SK-N-SH (cell line): ENCODE measurements at regions not wholly inside any gene's neighbourhood (a gene's known extent, or its start where the extent isn't known, plus 50 kb on each side); places are given as distances from the start of the nearest gene placed in this dataset.

Experiments used
- CTCF ChIA-PET: fragments of 300-600, 350-600 bp; formaldehyde crosslinking; extraction: SDS; loops from one replicate; lab custom pipeline; 2021; lab: Yijun Ruan, JAX
- POLR2A ChIA-PET: fragments of 350-600 bp; sonication (Branson Sonifier 250); formaldehyde crosslinking; extraction: SDS; loops from one replicate; lab custom pipeline; 2020; ENCODE audit warnings: antibody characterized with exemption, inconsistent platforms; lab: Yijun Ruan, JAX
- DNase-seq: peaks from one replicate; pipeline ENCODE4 v3.0.0; 2012
- H2AFZ ChIP-seq: fragments of 200-600 bp; sonication (generic); 2 replicates; pipeline ENCODE4 v1.8.1; 2016; ENCODE audit warnings: antibody characterized with exemption, mild to moderate bottlenecking, low read depth
- H3F3A ChIP-seq: fragments of 200-600 bp; sonication (generic); replicated peaks from 2 replicates; pipeline ENCODE3; 2016; ENCODE audit warnings: antibody characterized with exemption, mild to moderate bottlenecking; ENCODE audit not compliant: insufficient read depth
- H3K27ac ChIP-seq, 2 experiments: fragments of 200-500 bp in 1 of 2; fragments of 200-600 bp in 1 of 2; sonication (Bioruptor generic) in 1 of 2; sonication (generic), shearing (Covaris generic) in 1 of 2; 2 replicates each; pipeline versions ENCODE4 v1.5.1 to v1.6.1; 2014 to 2016; ENCODE audit warnings: low read depth in 2 of 2, inconsistent platforms in 1 of 2, low read length in 1 of 2, mild to moderate bottlenecking in 1 of 2, mixed read lengths in 1 of 2
- H3K27me3 ChIP-seq: fragments of 200-600 bp; sonication (generic), shearing (Covaris generic); 2 replicates; pipeline ENCODE4 v1.6.1; 2016; ENCODE audit warnings: mixed run types; ENCODE audit not compliant: insufficient read depth
- H3K36me3 ChIP-seq, 2 experiments: fragments of 200-500 bp in 1 of 2; fragments of 200-600 bp in 1 of 2; sonication (Bioruptor generic) in 1 of 2; sonication (generic) in 1 of 2; replicated peaks in 1 of 2; 2 replicates each; pipeline versions ENCODE3 to v1.5.1; 2014 to 2016; ENCODE audit warnings: low read length in 1 of 2, mild to moderate bottlenecking in 1 of 2; ENCODE audit not compliant: insufficient read depth in 2 of 2, control insufficient read depth in 1 of 2
- H3K4me1 ChIP-seq, 2 experiments: fragments of 200-500 bp in 1 of 2; fragments of 200-600 bp in 1 of 2; sonication (Bioruptor generic) in 1 of 2; sonication (generic), shearing (Covaris generic) in 1 of 2; 2 replicates each; pipeline versions ENCODE4 v1.5.1 to v1.6.1; 2014 to 2016; ENCODE audit warnings: low read depth in 1 of 2, low read length in 1 of 2, mixed run types in 1 of 2; ENCODE audit not compliant: insufficient read depth in 2 of 2, control insufficient read depth in 1 of 2
- H3K4me2 ChIP-seq: fragments of 200-600 bp; sonication (generic), shearing (Covaris generic); 2 replicates; pipeline ENCODE4 v1.6.1; 2017; ENCODE audit warnings: mixed run types
- H3K4me3 ChIP-seq, 2 experiments: fragments of 200-500 bp in 1 of 2; fragments of 200-600 bp in 1 of 2; sonication (Bioruptor generic) in 1 of 2; sonication (generic), shearing (Covaris generic) in 1 of 2; 2 replicates each; pipeline versions ENCODE4 v1.5.1 to v1.8.1; 2014 to 2016; ENCODE audit warnings: low read depth in 2 of 2, inconsistent platforms in 1 of 2, low read length in 1 of 2, mild to moderate bottlenecking in 1 of 2, mixed read lengths in 1 of 2, moderate library complexity in 1 of 2
- H3K79me2 ChIP-seq: fragments of 200-600 bp; sonication (generic); 2 replicates; pipeline ENCODE4 v1.8.1; 2017; ENCODE audit warnings: mild to moderate bottlenecking; ENCODE audit not compliant: insufficient read depth
- H3K9ac ChIP-seq: fragments of 200-600 bp; sonication (generic); 2 replicates; pipeline ENCODE4 v1.6.1; 2017; ENCODE audit warnings: mixed run types
- H3K9me2 ChIP-seq: fragments of 200-600 bp; sonication (generic); 2 replicates; pipeline ENCODE4 v1.6.1; 2017; ENCODE audit warnings: mixed run types
- H3K9me3 ChIP-seq: fragments of 200-600 bp; sonication (generic); 2 replicates; pipeline ENCODE4 v1.6.1; 2017; ENCODE audit warnings: mixed run types, mild to moderate bottlenecking, moderate library complexity
- H4K20me1 ChIP-seq: fragments of 200-600 bp; sonication (generic); 2 replicates; pipeline ENCODE4 v1.6.1; 2017; ENCODE audit warnings: mild to moderate bottlenecking, mixed run types; ENCODE audit not compliant: insufficient read depth
- CTCF ChIP-seq: fragments of 200-600 bp; sonication (generic); IDR thresholded peaks from 2 replicates; pipeline ENCODE4 v1.6.1; 2017; ENCODE audit warnings: antibody characterized with exemption, mild to moderate bottlenecking, moderate library complexity
- FOSL2 ChIP-seq: IDR thresholded peaks from 2 replicates; pipeline ENCODE4 v1.4.0; 2012; ENCODE audit warnings: low read depth, mild to moderate bottlenecking, moderate library complexity, borderline replicate concordance
- FOXM1 ChIP-seq: IDR thresholded peaks from 2 replicates; pipeline ENCODE4 v1.4.0; 2012; ENCODE audit warnings: low read depth, mild to moderate bottlenecking
- NFIC ChIP-seq: IDR thresholded peaks from 2 replicates; pipeline ENCODE4 v1.4.0; 2012; ENCODE audit warnings: borderline replicate concordance
- POLR2AphosphoS5 ChIP-seq: IDR thresholded peaks from 2 replicates; pipeline ENCODE4 v1.6.1; 2012; ENCODE audit warnings: low read depth, low read length
- RAD21 ChIP-seq: IDR thresholded peaks from 2 replicates; pipeline ENCODE4 v1.6.1; 2012; ENCODE audit warnings: mild to moderate bottlenecking, low read length
- REST ChIP-seq: IDR thresholded peaks from 2 replicates; pipeline ENCODE4 v1.6.1; 2012; ENCODE audit warnings: mild to moderate bottlenecking, low read depth, low read length, moderate library complexity
- SIN3A ChIP-seq: IDR thresholded peaks from 2 replicates; pipeline ENCODE4 v1.6.1; 2012; ENCODE audit warnings: low read depth, mild to moderate bottlenecking, low read length, moderate library complexity, borderline replicate concordance
- TAF1 ChIP-seq: IDR thresholded peaks from 2 replicates; pipeline ENCODE4 v1.6.1; 2012; ENCODE audit warnings: low read depth, mild to moderate bottlenecking, low read length, moderate library complexity, borderline replicate concordance
- TCF12 ChIP-seq: IDR thresholded peaks from 2 replicates; pipeline ENCODE4 v1.4.0; 2012
- WGBS: methylation state at CpG from one replicate; pipeline ENCODE4 v1.1.6; 2017; ENCODE audit warnings: low lambda C conversion rate; 5-methylcytosine and 5-hydroxymethylcytosine counted together
- TF ChIP-seq, protein P1 (sequence below): IDR thresholded peaks from 2 replicates; pipeline ENCODE4 v1.4.0; 2012; ENCODE audit warnings: low read depth, borderline replicate concordance

- Histone ChIP-seq H3K9me3 (no peaks in the 10 kb centered on the region), H4K20me1 (no peaks in the 10 kb centered on the region), H3K4me1 (peaks cover 22 to 27% of the 10 kb centered on the region in 2 experiments), H3K4me3 (no peak overlapping the region), H3K36me3 (no peaks in the 10 kb centered on the region), H3K4me2 (no peak overlapping the region), H3K27ac (no peak overlapping the region), H2AFZ (no peak overlapping the region), H3K27me3 (no peaks in the 10 kb centered on the region), H3K9ac (no peak overlapping the region), H3K9me2 (no peaks in the 10 kb centered on the region)
- ChIA-PET POLR2A (no interaction called here), CTCF (interaction anchor here (0.5 kb wide), 1 partner anchor 280 kb away, joined by 3 read pairs; no protein-coding TSS in a partner anchor)
- 90% methylated on average over 4 of the region's 4 CpGs for WGBS
- TF ChIP-seq RAD21 (no peak), NFIC (no peak), TAF1 (no peak), CTCF (no peak), POLR2AphosphoS5 (no peak), FOXM1 (no peak), SIN3A (no peak), TCF12 (no peak)
- TF ChIP-seq, protein P1, sequence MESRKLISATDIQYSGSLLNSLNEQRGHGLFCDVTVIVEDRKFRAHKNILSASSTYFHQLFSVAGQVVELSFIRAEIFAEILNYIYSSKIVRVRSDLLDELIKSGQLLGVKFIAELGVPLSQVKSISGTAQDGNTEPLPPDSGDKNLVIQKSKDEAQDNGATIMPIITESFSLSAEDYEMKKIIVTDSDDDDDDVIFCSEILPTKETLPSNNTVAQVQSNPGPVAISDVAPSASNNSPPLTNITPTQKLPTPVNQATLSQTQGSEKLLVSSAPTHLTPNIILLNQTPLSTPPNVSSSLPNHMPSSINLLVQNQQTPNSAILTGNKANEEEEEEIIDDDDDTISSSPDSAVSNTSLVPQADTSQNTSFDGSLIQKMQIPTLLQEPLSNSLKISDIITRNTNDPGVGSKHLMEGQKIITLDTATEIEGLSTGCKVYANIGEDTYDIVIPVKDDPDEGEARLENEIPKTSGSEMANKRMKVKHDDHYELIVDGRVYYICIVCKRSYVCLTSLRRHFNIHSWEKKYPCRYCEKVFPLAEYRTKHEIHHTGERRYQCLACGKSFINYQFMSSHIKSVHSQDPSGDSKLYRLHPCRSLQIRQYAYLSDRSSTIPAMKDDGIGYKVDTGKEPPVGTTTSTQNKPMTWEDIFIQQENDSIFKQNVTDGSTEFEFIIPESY: no peak
- TF ChIP-seq, all 33 proteins: peak for 0
- H3F3A ChIP-seq: peaks cover 23% of the 10 kb centered on the region
- H3K79me2 ChIP-seq: no peaks in the 10 kb centered on the region
- no peak for DNase-seq
Measured at GRCh38 chr11:10378362-10378761, 73.5 kb downstream of the ADM start.

DNA sequence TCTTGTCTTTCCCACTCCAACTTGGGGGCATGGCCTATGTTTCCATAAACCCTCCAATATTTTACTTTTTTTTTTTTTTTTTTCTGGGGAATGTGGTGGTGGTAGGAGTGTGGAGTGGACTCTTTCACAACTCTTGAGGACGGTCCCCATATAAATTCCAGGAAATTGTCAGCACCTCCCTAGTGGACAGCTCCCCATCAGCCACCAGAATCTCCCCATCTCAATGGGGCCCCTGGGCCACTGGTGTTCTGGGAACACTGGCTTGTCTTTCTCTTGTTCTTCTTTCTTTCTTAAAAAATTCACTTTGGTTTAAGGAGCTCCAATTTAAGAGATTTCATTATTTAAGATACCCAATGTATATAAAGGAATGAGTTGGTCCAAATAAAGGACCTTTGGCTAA, 74.1 kb downstream of the ADM start:
- ChIA-PET POLR2A (no interaction called here), CTCF (interaction anchor here (0.5 to 1.6 kb wide), 2 partner anchors 55 to 281 kb away, joined by 3 read pairs; no protein-coding TSS in a partner anchor)
- no peaks in the 10 kb centered on the region for H3K36me3 ChIP-seq
- H3K9me2 ChIP-seq: no peaks in the 10 kb centered on the region
- no peak overlapping the region for H3K9ac ChIP-seq
- H3K4me2 ChIP-seq: no peak overlapping the region
- no peaks in the 10 kb centered on the region for H3K79me2 ChIP-seq
- no peak for DNase-seq
- peak overlapping the region in 1 of 2 experiments; percentile 54; a peak in 2 of 4 replicates for H3K27ac ChIP-seq
- H4K20me1 ChIP-seq: no peaks in the 10 kb centered on the region
- peaks cover 23% of the 10 kb centered on the region for H3F3A ChIP-seq
- peaks cover 20 to 26% of the 10 kb centered on the region in 2 experiments for H3K4me1 ChIP-seq
- WGBS: 71% methylated on average over 1 of the region's 1 CpG
- H2AFZ ChIP-seq: no peak overlapping the region
- H3K27me3 ChIP-seq: no peaks in the 10 kb centered on the region
- H3K4me3 ChIP-seq: no peak overlapping the region
- no peaks in the 10 kb centered on the region for H3K9me3 ChIP-seq
- TF ChIP-seq REST: peak; percentile 98
- TF ChIP-seq FOSL2: no peak
